Activated CD8-positive, alpha-beta memory T cell treated with anti-CD3 and anti-CD28 coated beads, Interleukin-2, amount 10 ng/mL, durations not matched to agents 7 days and 5 days (primary cell): ENCODE measurements at regions not wholly inside any gene's neighbourhood (a gene's known extent, or its start where the extent isn't known, plus 50 kb on each side); places are given as distances from the start of the nearest gene placed in this dataset.

ENCODE experiments used
- ATAC-seq: fragments of 150-1000 bp; cut with Tn5 transposase; one replicate; pipeline ENCODE4 v1.10.0; 2021; ENCODE audit warnings: moderate library complexity
- CTCF ChIA-PET: fragments of 350-600 bp; sonication (Branson Sonifier 250); formaldehyde crosslinking; loops from one replicate; lab custom pipeline; 2021; ENCODE audit warnings: antibody characterized with exemption; lab: Charles Lee
- DNase-seq: peaks from one replicate; pipeline ENCODE4 v3.0.0-alpha.2; 2020
- H3K27ac Mint-ChIP-seq: one replicate; pipeline ENCODE4 v1.8.0; 2021; ENCODE audit warnings: mild to moderate bottlenecking, mixed read lengths
- H3K27me3 Mint-ChIP-seq: one replicate; pipeline ENCODE4 v1.8.0; 2021; ENCODE audit warnings: mixed read lengths
- H3K36me3 Mint-ChIP-seq: one replicate; pipeline ENCODE4 v1.8.0; 2021; ENCODE audit warnings: mild to moderate bottlenecking, mixed read lengths
- H3K4me1 Mint-ChIP-seq: one replicate; pipeline ENCODE4 v1.8.0; 2021; ENCODE audit warnings: mixed read lengths
- H3K4me3 Mint-ChIP-seq: one replicate; pipeline ENCODE4 v1.8.0; 2021; ENCODE audit warnings: mild to moderate bottlenecking, moderate library complexity, mixed read lengths
- H3K9me3 Mint-ChIP-seq: one replicate; pipeline ENCODE4 v1.8.0; 2022; ENCODE audit warnings: low read depth, mixed read lengths

GRCh38 chr3:72698154-72698917 lies 149.9 kb downstream of the SHQ1 start:
- Mint-ChIP-seq H3K9me3 (no peaks in the 10 kb centered on the region), H3K36me3 (no peaks in the 10 kb centered on the region), H3K27me3 (peaks cover 3% of the 10 kb centered on the region), H3K27ac (no peak overlapping the region), H3K4me3 (no peak overlapping the region), H3K4me1 (no peaks in the 10 kb centered on the region)
- no peak for ATAC-seq
- DNase-seq, result no peak
- CTCF ChIA-PET, result no interaction called here

- H3K9me3 Mint-ChIP-seq, result no peaks in the 10 kb centered on the region
- H3K27me3 Mint-ChIP-seq, result peaks cover 3% of the 10 kb centered on the region
- CTCF ChIA-PET, result no interaction called here
- H3K4me3 Mint-ChIP-seq, result no peak overlapping the region
- H3K36me3 Mint-ChIP-seq, result no peaks in the 10 kb centered on the region
- DNase-seq (no peak), ATAC-seq (no peak)
- H3K4me1 Mint-ChIP-seq, result no peaks in the 10 kb centered on the region
- no peak overlapping the region for H3K27ac Mint-ChIP-seq
These were observed 150.5 kb downstream of the SHQ1 start for GRCh38 chr3:72697717-72698116.

DNA sequence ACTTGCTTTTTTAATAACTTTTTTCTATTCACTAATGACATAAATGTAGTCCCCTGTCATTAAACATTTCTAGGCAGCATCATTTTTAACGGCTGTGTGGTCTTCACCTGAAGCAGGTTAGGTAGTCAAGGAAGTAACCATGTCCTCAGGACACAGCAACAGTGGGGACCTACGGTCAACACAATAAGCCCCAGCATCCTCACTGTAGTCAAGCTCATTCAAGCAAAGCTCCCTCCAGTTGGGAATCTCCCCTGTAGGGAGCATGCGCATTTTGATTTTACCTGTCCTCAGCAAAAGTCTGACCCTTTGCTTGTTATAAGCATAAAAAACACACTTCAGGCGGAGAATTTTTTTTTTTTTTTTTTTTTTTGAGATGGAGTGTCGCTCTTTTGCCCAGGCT lies 151.4 kb downstream of the SHQ1 start:
- CTCF ChIA-PET, result no interaction called here
- no peaks in the 10 kb centered on the region for H3K9me3 Mint-ChIP-seq
- H3K4me1 Mint-ChIP-seq, result no peaks in the 10 kb centered on the region
- ATAC-seq (no peak), DNase-seq (no peak)
- H3K27ac Mint-ChIP-seq, result no peak overlapping the region
- H3K4me3 Mint-ChIP-seq, result no peak overlapping the region
- H3K36me3 Mint-ChIP-seq, result no peaks in the 10 kb centered on the region
- peaks cover 3% of the 10 kb centered on the region for H3K27me3 Mint-ChIP-seq

GRCh38 chr3:72694398-72694797 lies 153.8 kb downstream of the SHQ1 start:
- Mint-ChIP-seq H3K27ac (no peak overlapping the region), H3K9me3 (no peaks in the 10 kb centered on the region), H3K27me3 (peaks cover 3% of the 10 kb centered on the region), H3K36me3 (no peaks in the 10 kb centered on the region), H3K4me1 (no peaks in the 10 kb centered on the region), H3K4me3 (no peak overlapping the region)
- CTCF ChIA-PET, result no interaction called here
- ATAC-seq, result no peak
- no peak for DNase-seq

GRCh38 chr3:72692990-72693389 lies 155.3 kb downstream of the SHQ1 start:
- CTCF ChIA-PET, result no interaction called here
- Mint-ChIP-seq H3K27ac (no peak overlapping the region), H3K36me3 (no peaks in the 10 kb centered on the region), H3K4me3 (no peak overlapping the region), H3K4me1 (no peaks in the 10 kb centered on the region), H3K27me3 (peaks cover 3% of the 10 kb centered on the region), H3K9me3 (no peaks in the 10 kb centered on the region)
- DNase-seq (no peak), ATAC-seq (no peak)

GRCh38 chr3:72690629-72691028 lies 157.6 kb downstream of the SHQ1 start:
- ATAC-seq, result no peak
- H3K4me1 Mint-ChIP-seq, result no peaks in the 10 kb centered on the region
- H3K9me3 Mint-ChIP-seq, result no peaks in the 10 kb centered on the region
- CTCF ChIA-PET, result no interaction called here
- no peak overlapping the region for H3K27ac Mint-ChIP-seq
- H3K36me3 Mint-ChIP-seq, result no peaks in the 10 kb centered on the region
- H3K27me3 Mint-ChIP-seq, result no peaks in the 10 kb centered on the region
- DNase-seq, result no peak
- H3K4me3 Mint-ChIP-seq, result no peak overlapping the region

DNA sequence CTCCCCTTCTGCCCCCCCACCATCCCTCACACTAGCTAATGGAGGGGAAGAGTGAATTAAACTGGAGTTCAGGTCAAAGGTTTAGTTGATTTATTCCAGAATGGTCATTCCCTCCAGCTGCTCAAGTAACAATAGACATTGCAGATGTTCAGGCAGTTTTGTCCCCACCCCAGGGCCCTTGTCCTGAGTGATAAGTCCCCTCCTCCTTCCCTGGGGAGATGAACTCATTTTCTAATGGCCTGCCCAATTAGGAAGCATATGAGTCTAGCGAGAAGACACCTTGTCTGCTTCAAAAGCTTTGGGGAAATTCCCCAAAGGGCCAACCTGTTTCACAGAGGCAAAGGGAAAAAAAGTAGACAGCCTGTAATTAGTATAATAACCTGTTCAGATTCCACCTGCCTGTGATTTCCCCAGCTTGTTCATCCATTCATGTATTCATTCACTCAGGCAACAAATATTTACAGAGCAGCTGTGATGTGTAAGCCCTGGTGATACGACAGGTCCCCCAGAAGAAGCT lies 165.3 kb downstream of the SHQ1 start:
- DNase-seq (no peak), ATAC-seq (no peak)
- peaks cover 11% of the 10 kb centered on the region for H3K4me1 Mint-ChIP-seq
- H3K27ac Mint-ChIP-seq, result no peak overlapping the region
- peaks cover 2% of the 10 kb centered on the region for H3K27me3 Mint-ChIP-seq
- CTCF ChIA-PET, result no interaction called here
- H3K9me3 Mint-ChIP-seq, result no peaks in the 10 kb centered on the region
- peaks cover 2% of the 10 kb centered on the region for H3K36me3 Mint-ChIP-seq
- H3K4me3 Mint-ChIP-seq, result no peak overlapping the region

GRCh38 chr3:72681598-72681997 lies 166.6 kb downstream of the SHQ1 start:
- Mint-ChIP-seq H3K9me3 (no peaks in the 10 kb centered on the region), H3K4me3 (no peak overlapping the region), H3K27me3 (peaks cover 2% of the 10 kb centered on the region), H3K36me3 (peaks cover 4% of the 10 kb centered on the region), H3K4me1 (peaks cover 11% of the 10 kb centered on the region), H3K27ac (no peak overlapping the region)
- CTCF ChIA-PET, result no interaction called here
- no peak for DNase-seq
- ATAC-seq, result no peak

- CTCF ChIA-PET, result no interaction called here
- no peak for DNase-seq
- Mint-ChIP-seq H3K27ac (no peak overlapping the region), H3K27me3 (peaks cover 2% of the 10 kb centered on the region), H3K4me1 (peaks cover 11% of the 10 kb centered on the region), H3K9me3 (no peaks in the 10 kb centered on the region), H3K36me3 (peaks cover 4% of the 10 kb centered on the region), H3K4me3 (no peak overlapping the region)
- no peak for ATAC-seq
These were observed 167.5 kb downstream of the SHQ1 start for GRCh38 chr3:72680766-72681165.

- ATAC-seq, result no peak
- CTCF ChIA-PET, result no interaction called here
- peaks cover 4% of the 10 kb centered on the region for H3K36me3 Mint-ChIP-seq
- peaks cover 11% of the 10 kb centered on the region for H3K4me1 Mint-ChIP-seq
- no peak for DNase-seq
- H3K27me3 Mint-ChIP-seq, result peaks cover 2% of the 10 kb centered on the region
- H3K27ac Mint-ChIP-seq, result no peak overlapping the region
- no peaks in the 10 kb centered on the region for H3K9me3 Mint-ChIP-seq
- H3K4me3 Mint-ChIP-seq, result no peak overlapping the region
These were observed 168.6 kb downstream of the SHQ1 start for GRCh38 chr3:72679540-72680198.

GRCh38 chr3:72678867-72679266 lies 169.4 kb downstream of the SHQ1 start:
- Mint-ChIP-seq H3K4me3 (no peak overlapping the region), H3K4me1 (peaks cover 11% of the 10 kb centered on the region), H3K36me3 (peaks cover 4% of the 10 kb centered on the region), H3K9me3 (no peaks in the 10 kb centered on the region), H3K27me3 (peaks cover 2% of the 10 kb centered on the region), H3K27ac (no peak overlapping the region)
- DNase-seq, result no peak
- CTCF ChIA-PET, result no interaction called here
- no peak for ATAC-seq

- H3K27me3 Mint-ChIP-seq, result peaks cover 2% of the 10 kb centered on the region
- no peak for ATAC-seq
- peaks cover 4% of the 10 kb centered on the region for H3K36me3 Mint-ChIP-seq
- no peak for DNase-seq
- H3K4me3 Mint-ChIP-seq, result no peak overlapping the region
- CTCF ChIA-PET, result no interaction called here
- H3K9me3 Mint-ChIP-seq, result no peaks in the 10 kb centered on the region
- no peak overlapping the region for H3K27ac Mint-ChIP-seq
- peaks cover 11% of the 10 kb centered on the region for H3K4me1 Mint-ChIP-seq
These were observed 169.9 kb downstream of the SHQ1 start for GRCh38 chr3:72678380-72678779.

DNA sequence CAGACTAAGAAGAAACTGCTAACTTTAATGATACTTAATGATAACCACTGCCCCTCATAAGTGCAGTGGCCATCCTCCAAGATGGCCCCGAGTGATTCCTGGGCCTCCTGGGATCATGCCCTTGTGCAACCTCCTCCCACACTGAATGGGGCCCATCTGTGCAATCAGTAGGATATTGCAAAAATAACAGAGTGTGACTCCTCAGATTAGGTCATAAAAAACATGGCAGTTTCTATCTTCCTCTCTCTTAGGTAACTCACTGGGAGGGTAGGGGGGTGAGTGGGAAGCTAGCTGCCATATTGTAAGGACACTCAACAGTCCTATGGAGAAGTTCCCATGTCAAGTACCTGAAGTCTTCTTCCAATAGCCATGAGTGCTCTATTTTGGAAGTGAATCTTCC lies 173.0 kb downstream of the SHQ1 start:
- Mint-ChIP-seq H3K4me3 (no peak overlapping the region), H3K9me3 (no peaks in the 10 kb centered on the region), H3K27ac (no peak overlapping the region), H3K27me3 (peaks cover 2% of the 10 kb centered on the region), H3K4me1 (peaks cover 4% of the 10 kb centered on the region), H3K36me3 (peaks cover 2% of the 10 kb centered on the region)
- DNase-seq (no peak), ATAC-seq (no peak)
- CTCF ChIA-PET, result interaction anchor here (0.7 to 1.3 kb wide), 2 partner anchors 9 to 61 kb away, joined by 3 read pairs; no protein-coding TSS in a partner anchor
